ENCODE measurements at regions not wholly inside any gene's neighbourhood (a gene's known extent, or its start where the extent isn't known, plus 50 kb on each side); places are given as distances from the start of the nearest gene placed in this dataset.
"Not testable (repeated sequence)": the region's sequence is repeated elsewhere in the genome, so short reads cannot be mapped to it uniquely, and the experiment has no call there.

- peak in 1 of 14 donors; percentile 29 for DNase-seq
Observed at GRCh38 chr7:149564340-149565095, 66.9 kb upstream of the ZNF746 start.

GRCh38 chr7:149562602-149563001 lies 65.0 kb upstream of the ZNF746 start:
- DNase-seq = no peak

- DNase-seq = no peak
Observed at GRCh38 chr7:149561072-149561471, 63.5 kb upstream of the ZNF746 start.

- DNase-seq = no peak
Observed at GRCh38 chr7:149559711-149560110, 62.1 kb upstream of the ZNF746 start.

GRCh38 chr7:149558149-149558861 lies 60.7 kb upstream of the ZNF746 start:
- no peak for DNase-seq

- DNase-seq = not testable (repeated sequence)
Observed at GRCh38 chr7:149556525-149556924, 58.9 kb upstream of the ZNF746 start.

DNA sequence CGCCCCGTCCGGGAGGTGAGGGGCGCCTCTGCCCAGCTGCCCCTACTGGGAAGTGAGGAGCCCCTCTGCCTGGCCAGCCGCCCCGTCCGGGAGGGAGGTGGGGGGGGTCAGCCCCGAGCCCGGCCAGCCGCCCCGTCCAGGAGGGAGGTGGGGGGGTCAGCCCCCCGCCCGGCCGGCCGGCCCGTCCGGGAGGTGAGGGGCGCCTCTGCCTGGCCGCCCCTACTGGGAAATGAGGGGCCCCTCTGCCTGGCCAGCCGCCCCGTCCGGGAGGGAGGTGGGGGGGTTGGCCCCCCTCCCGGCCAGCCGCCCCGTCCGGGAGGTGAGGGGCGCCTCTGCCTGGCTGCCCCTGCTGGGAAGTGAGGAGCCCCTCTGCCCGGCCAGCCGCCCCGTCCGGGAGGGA lies 57.2 kb upstream of the ZNF746 start:
- not testable (repeated sequence) for DNase-seq

DNA sequence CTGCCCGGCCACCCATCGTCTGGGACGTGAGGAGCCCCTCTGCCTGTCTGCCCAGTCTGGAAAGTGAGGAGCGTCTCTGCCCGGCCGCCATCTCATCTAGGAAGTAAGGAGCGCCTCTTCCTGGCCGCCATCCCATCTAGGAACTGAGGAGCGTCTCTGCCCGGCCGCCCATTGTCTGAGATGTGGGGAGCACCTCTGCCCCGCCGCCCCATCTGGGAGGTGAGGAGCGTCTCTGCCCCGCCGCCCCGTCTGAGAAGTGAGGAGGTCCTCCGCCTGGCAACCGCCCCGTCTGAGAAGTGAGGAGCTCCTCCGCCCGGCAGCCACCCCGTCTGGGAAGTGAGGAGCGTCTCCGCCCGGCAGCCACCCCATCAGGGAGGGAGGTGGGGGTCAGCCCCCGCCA lies 56.4 kb upstream of the ZNF746 start:
- not testable (repeated sequence) for DNase-seq

DNA sequence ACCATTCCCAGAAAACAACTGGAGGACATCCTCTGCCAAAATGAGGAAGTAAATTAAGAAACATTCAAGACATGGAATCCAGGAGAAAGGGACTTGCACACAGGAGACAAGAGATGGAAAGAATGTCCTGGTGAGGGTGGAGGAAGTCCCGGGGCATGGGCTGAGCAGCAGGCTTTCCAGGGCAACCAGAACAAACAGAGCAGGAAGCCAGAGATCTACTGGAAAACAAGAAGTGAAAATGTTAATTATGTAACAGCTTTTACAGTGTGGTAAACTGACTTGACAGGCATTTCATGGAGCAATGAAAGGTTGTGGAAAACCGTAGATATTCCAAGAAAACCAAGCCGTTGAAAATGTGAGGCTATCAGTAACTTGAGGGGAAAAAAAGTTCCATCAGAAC lies 55.2 kb upstream of the ZNF746 start:
- no peak for DNase-seq
